HCEC 1CT (cell line): ENCODE measurements at regions not wholly inside any gene's neighbourhood (a gene's known extent, or its start where the extent isn't known, plus 50 kb on each side); places are given as distances from the start of the nearest gene placed in this dataset.
"Not testable (repeated sequence)": the region's sequence is repeated elsewhere in the genome, so short reads cannot be mapped to it uniquely, and the experiment has no call there.

Experiments used
- DNase-seq: peaks from one replicate; pipeline ENCODE4 v3.0.0-alpha.2; 2017

DNA sequence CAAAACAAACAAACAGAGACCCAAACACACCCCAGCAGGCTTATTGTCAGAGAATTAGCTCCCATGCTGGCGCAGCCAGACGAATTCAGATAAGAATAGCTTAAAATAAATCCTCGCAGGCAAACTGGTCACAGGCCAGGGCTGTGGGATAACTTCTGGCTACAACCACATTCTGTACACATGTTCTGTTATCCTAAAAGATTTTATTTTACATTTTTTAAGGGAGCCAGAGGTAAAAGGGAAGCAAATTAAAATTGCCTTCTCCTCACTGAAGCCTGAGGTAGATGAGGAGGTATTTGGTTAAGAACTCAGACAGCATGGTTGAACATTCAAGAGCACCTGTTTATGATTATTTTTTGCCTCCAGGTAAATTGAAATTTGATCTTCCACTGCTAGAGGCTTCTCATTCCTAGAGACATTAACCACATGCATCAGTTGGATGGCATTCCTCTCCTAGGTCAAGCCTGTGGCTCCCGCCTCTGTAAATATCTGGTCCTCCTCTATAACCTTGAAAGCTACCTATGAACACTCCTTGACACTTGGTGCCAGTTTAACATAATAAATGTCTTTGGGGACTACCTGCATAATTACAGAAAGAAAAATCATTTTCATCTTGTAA, 190.3 kb downstream of the SATB1 start:
- DNase-seq, result no peak

DNA sequence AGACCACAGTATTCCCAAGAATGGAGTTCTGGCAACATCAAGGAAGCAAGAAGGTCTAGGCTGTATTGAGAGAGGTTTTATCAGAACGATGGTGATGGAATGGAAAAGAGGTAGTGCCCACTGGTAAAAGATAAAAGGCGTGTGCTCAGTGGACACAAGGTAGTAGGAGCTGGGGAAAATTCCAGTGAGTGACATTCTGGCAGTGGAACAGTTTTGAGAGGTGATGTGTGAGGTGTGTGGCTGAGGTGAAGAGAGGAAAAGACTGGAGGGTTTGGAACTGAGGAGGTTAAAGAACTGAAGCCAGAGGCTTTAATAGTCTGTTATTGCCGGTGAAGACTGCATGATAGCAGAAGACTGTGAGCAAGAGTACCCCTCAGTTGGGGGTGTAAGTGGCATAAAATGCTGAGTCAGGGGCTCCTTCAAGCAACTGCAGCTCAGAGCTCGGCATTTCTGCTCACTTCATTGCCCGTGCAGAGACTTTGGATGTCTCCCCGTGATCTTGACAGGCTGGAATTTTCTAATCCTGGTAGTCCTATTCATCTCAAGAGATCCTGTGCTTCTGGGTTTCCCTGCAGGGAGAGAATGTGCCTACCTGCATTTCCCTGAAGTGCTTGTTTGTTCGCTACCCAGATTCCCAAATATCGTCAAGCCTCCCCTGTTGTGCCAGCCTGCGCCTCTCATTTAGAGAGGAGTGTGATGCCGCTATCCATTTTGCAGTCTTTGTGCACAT, 191.0 kb downstream of the SATB1 start:
- no peak for DNase-seq

DNA sequence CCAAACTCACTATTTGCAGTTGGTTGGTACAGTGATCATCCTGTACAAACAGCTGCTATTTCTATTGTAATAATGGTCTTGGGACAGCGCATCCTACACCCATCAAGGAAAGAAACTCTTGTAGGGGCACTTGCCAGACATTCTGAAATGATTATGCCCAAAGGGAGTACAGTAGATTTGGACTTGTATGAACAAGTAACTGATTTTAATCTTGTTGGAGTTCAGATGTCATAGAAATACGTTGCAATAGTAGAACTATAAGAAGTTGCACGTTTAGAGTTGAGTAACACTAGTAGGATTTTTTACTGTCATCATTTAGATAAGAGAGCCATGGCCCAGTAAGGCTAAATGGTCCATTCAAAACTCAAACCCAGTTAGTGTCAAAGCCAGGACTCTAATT, 192.8 kb downstream of the SATB1 start:
- no peak for DNase-seq

DNA sequence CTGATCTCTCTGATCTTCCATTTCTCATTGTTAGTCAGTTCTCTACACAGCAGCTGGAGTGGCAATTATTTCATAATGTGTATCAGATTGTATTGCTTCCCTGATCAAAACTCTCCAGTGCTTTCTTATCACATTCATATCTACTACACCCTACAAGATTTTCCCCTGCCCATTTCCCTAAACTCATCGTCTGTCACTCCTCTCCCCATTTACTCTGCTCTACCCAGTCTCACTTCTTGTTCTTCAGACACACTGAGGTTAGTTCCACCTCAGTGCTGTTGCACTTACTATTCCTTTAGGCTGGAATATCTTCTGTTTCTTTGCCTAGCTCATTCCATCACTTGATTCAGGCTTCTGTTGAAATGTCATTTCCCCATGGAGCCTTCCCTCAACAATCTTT, 197.1 kb downstream of the SATB1 start:
- no peak for DNase-seq

DNA sequence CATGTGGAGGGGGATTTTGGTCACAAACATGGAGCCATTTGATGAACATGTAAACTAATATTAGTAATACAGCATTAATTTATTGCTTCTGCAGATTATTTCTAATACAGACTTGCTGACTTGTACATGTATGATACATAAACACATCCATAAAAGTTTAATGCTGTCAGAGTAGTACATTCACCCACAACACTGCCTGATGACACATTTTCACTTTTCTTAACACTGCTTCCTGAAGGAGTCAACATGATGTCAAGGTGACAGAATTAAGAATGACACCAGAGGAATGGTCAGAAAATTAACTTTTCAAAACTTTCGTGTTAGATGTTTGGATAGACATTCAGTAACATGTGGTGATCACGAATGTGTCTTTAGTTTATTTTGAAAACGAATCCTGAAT, 199.4 kb downstream of the SATB1 start:
- no peak for DNase-seq

DNA sequence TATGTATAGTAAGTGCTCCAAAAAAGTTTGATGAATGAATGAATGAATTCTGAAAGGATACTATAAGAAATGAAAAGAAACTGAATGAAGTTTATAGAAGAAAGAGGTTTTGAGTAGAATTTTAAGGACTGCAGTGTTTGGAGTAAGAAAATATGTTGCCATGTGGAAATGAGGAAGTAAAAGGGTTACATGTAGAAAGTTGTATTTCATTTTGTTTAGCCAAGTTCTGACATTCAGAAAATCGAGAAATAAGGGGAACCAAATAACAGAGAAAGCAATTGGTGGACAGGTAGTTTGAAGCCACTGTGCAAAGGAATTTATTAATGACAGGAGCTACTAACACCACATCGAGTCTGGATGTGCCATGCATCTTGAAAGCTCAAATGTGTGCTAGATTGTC, 200.7 kb downstream of the SATB1 start:
- no peak for DNase-seq

DNA sequence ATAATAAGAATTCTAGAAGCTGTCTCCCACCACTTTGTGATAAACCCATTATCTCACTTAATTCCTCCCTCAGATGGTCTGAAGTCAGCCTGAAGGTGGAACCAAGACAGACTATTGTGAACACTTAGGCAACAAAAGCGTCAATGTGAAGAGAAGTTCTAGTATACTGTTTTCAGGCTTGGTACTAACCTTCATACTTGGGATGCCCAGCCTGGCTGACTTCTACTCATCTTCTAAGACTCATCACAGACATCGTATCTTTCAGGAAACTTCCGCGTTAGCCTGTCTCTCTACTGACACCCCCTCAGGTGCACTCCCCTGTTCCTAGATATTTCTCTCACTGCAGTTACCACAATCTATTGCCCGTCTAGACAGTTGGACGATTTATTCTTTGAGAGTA, 201.2 kb downstream of the SATB1 start:
- DNase-seq, result no peak

DNA sequence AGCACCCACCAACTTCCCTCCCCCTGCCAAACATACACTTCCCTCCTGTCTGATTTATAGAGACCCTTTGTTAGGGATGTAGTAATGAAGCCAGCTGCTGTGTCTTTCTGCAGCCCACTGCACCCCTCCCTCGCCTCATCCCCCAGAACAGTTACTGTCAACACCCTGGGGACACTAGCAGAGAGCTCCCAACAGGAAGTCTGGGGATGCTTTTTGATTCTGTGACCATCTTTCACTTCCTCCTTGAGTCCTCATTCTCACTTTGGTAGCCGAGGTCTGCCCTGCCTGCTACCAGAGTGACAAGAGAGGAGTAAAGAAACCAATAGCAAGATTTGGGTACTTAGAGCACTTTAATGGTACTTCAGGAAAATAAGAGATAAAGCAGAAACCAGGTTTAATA, 201.6 kb downstream of the SATB1 start:
- no peak for DNase-seq

DNA sequence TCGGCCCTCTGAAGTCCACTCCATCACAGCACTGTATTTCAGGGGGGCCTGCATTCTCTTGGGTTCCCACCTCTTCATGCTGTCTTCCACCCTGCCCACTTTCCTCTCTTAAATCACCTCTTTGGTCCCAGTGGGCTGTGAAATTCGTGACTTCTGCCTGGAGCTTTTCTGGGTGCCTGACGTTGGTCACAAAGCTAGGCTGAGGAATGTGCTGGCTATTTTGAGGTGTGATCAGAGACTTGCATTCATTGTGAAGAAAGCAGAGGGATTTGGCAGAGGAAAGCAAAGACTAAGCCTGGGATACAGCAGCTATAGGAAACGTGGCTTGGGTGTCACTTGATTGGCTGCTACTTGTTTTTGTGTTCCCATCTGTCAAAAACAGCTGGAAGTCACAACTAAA, 202.5 kb downstream of the SATB1 start:
- DNase-seq, result no peak

DNA sequence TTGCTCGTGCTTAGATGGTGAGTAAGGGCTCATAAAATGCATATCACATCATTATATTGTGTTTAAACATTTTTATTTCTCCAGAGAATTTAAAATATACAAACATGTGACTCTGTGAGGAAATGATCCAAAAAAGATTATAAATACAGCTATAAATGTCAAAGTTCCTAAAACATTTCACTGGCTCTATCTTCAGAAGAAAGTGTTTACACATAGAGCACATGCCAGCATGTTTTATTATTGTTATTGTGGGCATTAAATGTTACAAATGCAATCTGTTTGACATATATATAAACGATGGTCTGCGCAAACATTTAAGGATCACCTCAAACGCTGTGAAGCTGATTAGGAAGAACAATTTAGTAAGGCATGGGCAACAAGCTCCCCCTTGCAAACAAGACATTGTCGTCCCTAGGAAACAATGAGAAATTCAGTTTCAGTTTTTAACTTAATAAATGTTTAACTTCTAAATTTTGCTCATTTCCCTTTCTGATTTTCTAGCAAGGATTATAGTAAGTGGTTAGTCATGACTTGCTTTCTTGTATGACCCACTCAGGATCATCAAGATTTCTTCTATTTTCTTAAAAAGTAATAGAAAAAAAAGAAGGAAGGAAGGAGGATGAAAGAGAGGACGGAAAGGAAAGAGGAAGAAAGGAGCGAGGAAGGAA, 207.5 kb downstream of the SATB1 start:
- DNase-seq, result no peak

DNA sequence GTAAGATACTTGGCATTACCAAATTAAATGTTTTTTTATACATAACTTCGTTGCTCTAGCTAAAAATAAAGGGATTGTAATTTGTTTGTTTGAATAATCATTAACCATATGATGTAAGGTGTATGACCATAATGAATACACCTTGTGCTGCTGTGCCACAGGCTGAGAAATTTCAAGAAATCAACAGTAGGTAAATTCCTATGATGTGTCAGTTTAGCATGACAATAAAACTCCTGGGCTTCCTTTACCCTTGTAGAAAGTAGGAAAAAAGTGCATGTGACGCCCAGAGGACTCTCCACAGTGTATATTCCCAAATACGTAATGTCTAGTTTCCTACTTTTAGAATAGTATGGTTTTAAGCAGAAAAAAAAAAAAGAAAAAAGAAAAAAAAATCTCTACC, 208.1 kb downstream of the SATB1 start:
- DNase-seq, result no peak

DNA sequence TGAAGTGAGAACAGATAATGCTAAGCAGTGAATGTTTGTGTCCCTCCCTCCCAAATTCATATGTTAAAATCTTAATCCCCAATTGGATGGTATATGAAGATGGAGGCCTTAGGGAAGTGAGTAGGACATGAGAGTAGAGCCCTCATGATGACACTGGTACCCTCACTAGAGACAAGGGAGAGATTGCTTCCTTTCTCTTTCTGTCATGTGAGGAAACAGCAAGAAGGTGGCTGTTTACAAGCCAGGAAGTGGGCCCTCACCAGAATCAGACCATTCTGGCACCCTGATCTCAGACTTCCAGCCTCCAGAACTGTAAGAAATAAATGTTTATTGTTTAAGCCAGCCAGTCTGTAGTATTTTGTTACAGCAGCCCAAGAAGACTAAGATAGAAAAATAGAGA, 209.5 kb downstream of the SATB1 start:
- no peak for DNase-seq

DNA sequence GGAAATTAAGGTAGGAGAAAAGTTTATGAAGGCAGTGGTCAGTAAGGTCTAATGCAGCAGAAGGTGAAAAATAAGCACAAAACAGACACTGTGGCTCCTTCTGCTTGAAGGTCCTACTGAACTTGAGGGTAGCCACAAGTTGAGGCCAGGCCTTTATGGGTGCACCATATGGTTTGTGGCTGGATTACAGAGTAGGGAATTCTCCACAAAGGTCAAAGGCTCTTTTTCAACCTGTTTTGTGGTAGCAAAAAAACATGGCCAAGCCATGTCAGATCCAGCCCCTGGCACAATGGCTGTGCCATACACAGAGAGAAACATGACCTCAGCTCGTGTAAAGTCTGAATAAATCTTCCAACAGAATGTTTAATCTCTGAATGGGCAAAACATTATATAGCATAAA, 214.0 kb downstream of the SATB1 start:
- no peak for DNase-seq

DNA sequence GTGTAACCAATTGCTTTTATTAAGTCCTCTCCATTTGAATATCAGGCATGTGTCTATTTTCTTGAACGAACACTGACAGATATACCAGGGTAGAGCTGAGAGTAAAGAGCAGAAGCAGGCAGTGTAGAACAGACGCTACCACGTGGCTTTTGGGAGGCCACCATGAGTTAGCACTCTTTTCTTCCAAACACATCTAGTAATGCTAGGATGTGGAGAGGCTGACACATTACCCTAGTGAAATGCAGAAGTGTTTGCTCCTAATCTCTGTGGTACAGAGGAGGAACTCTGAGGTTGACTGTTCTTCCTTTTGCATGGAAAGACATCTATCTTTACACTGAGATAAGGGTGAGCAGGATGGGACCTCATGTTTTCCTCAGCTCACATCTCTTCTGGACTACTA, 216.3 kb downstream of the SATB1 start:
- no peak for DNase-seq

DNA sequence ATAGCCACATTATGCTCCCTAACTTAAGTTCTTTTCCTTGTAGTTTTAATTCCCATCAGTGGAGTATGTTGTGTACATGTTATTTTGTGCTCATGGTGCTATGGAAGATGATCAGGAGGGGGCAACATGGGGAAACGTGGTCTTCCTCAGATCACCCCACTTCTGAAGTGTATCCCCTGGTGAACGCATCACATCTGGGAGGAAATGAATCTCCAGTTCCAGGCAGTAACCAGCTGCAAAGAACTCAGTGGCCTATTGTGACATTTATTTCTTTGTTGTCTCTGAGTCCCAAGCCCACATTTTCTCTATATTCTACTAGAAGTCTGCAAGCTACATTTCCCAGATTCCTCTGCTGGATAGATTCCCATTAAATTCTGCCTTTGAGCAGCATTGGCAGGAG, 217.0 kb downstream of the SATB1 start:
- DNase-seq, result no peak

DNA sequence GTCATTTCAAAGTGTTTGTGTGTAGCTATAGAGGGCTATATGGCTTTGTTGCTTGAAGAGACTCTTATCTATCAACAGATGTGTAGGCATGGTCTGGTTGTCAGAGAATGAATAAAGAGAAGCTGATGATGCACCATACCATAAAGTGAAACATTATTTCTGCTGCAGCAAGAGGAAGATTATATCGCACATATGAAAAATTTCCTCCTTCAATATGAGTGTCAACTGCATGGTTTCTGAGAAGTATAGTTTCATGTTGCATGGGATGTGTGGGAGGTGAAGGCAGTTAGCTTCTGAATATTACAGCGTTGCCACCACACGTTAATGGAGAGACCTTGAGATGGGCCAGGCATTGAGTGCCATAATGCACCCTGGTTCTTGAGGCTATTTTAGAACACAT, 217.9 kb downstream of the SATB1 start:
- DNase-seq, result no peak

DNA sequence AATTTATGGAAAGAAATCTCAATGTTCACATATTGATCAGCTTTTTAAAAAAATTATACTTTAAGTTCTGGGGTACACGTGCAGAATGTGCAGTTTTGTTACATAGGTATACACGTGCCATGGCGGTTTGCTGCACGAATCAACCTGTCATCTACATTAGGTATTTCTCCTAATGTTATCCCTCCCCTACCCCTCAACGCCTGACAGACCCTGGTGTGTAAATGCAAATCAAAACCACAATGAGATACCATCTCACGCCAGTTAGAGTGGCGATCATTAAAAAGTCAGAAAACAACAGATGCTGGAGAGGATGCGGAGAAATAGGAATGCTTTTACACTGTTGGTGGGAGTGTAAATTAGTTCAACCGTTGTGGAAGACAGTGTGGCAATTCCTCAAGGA, 219.4 kb downstream of the SATB1 start:
- not testable (repeated sequence) for DNase-seq

DNA sequence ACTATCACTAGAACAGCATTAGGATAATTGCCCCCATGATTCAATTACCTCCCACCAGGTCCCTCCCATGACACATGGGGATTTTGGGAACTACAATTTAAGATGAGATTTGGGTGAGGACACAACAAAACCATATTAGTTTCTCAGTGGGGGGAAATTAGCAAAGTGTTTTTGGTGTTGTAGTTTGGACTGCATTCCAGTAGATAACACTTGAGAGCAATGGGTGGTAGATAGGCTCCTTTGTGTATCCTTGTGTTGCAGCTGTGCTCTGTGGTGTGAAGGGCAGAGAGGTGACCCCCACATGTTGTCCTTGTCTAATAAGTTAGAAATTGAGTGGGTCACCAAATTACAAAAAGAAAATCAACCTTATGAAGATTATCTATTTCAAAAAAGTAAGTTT, 223.8 kb downstream of the SATB1 start:
- DNase-seq, result no peak

DNA sequence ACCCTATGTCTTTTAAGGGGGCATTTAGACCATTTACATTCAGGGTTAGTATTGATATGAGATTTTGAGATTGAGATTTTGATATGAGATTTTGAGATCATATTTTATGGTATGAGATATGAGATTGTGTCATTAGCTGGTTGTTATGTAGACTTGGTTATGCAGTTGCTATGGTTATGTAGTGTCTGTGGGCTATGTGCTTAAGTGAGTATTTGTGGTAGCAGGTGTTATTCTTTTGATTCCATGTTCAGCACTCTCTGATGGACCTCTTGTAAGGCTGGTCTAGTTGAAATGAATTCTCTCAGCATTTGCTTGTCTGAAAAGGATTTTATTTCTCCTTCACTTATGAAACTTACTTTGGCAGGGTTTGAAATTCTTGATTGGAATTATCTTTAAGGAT, 225.4 kb downstream of the SATB1 start:
- no peak for DNase-seq

DNA sequence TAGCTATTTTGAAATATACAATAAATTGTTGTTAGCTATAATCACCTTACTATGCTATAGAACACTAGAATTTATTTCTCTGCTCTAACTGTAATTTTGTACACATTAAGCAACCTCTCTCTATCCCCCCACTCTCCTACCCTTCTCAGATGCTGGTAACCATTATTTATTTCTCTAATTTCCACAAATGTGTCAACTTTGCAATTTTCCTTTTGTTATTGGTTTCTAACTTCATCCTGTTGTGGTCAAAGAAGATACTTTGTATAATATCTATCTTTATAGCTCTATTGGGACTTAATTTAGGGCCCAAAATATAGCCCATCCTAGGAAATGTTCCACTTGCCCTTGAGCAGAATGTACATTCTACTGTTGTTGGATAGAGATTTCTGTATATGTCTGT, 229.3 kb downstream of the SATB1 start:
- DNase-seq, result no peak

DNA sequence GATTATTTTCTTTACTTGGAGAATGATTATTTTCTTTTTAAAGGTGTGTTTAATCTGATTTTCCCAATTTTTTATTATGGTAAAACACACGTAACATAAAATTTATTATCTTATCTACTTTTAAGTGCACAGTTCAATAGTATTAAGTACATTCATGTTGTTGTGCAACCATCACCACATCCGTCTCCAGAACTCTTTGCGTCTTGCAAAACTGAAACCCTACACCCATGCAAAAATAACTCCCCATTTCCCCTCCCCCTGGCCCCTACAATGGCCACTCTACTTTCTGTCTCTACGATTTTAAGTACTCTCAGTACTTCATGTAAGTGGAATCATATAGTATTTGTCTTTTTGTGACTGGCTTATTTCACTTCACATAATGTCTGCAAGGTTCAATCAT, 230.7 kb downstream of the SATB1 start:
- DNase-seq, result peak; percentile 69

DNA sequence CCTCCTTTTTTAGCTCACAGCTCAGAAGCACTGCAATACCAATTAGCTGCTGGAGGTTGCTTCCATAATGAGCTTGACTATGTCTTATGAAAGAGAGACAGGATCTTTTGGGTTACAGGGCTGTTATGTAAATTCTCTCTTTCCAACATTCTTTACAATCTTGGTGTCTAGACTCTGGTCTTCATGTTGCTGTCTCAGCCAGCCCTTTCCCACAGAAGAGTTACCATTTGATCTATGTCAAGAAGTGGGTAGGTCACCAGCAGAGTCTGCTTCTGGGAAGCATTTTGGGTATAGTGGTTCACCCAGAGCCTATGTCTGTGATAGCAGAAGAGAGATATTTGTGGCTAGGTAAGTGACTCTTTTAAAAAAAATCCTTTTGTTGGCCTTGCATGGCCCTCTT, 234.5 kb downstream of the SATB1 start:
- DNase-seq, result no peak

DNA sequence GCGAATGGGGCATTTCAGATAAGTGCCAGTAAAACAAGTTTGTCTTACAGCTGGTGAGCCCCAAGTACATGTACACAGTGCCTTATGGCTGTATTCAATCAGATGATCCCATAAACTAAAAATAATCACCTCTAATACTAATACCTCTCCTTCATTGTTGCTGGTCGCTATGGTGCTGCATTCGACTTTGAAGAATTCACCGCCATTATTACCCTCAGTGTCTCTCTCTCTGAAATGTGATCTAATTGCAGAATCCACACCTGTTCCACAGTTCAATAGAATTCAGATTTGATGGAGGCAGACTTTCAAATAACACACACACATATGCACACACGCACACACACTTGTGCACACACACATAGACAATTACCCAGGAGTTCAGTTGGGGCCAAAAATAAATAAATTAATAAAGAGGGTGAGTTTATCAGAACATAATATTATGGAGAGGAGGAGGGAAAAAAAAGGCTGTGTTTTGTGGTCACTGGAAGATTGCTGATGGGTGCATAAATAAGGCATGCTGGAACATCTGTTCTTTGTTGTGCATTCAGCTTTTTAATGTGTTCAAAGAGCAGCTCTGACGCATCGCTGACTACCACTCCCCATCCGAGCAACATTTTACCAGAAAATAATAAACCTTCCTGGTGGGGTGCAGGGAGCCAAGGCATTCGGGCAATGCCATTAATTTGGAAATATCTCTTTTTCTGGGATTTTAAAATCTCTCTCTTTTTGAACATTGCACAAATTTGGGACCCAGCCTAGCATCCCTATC, 235.7 kb downstream of the SATB1 start:
- DNase-seq, result peak; percentile 54

DNA sequence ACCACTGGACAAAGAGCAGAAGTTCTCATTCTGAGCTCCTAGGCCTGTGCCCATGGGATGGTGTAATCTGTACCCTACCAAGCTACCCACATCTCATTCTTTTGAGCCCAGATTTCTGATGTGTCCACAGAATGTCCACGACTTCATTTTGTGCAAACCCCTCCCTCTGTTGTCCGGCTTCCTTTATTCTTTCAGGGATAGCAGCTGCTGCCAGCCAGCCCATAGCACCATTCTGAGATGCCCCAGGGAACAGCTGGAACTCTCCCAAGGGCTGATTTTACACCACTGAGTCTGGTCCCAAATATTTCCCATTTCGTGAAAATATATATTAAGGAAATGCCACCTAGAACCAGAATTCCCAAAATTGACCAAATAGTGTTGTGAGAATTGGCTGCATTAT, 236.6 kb downstream of the SATB1 start:
- no peak for DNase-seq
